GM18498 (cell line): ENCODE measurements at regions not wholly inside any gene's neighbourhood (a gene's known extent, or its start where the extent isn't known, plus 50 kb on each side); places are given as distances from the start of the nearest gene placed in this dataset.

Source experiments
- ATAC-seq: cut with Tn5 transposase; IDR thresholded peaks from one replicate; pipeline ENCODE4 v1.9.1; 2021; ENCODE audit warnings: mild to moderate bottlenecking, moderate library complexity; ENCODE audit not compliant: unreplicated experiment

DNA sequence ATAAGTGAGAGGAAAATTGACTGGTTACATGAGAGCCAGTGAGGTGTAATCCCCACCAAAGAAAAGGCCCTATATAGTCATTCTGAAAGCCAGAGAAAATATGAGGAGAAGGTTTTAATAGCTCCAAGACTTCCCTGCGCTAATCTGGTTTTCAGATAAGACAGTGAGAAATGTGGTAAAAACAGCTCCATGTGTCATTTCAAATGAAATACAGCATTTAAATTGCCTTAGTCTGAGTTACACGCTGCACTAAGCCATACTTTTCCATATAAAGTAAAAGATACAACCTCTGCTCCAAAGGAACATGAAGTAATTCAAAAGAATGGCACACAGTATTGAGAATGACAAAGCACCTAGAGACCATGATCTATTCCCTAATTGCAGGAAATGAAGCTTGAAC lies 378.0 kb upstream of the PDE4D start:
- ATAC-seq, result no peak

DNA sequence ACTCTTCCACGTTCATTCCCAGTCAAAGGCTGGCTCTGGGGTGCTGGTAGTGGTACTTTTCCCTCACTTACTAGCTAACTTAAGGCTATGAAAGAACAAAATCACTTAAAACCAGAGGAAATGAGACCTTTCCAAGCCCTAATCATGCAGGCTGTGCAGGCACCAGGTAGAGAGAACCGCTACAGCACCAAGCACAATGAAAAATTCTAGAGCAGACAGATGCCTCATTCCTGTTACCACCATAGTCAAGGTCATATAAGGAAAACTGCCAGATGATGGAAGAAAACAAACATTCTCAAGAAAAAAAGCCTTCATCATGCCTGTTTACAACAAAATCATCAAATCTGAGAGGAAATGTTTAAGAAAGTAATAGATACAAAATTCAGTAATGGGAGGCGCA lies 374.4 kb upstream of the PDE4D start:
- no peak for ATAC-seq

GRCh38 chr5:60263346-60263745 lies 369.8 kb upstream of the PDE4D start:
- no peak for ATAC-seq

DNA sequence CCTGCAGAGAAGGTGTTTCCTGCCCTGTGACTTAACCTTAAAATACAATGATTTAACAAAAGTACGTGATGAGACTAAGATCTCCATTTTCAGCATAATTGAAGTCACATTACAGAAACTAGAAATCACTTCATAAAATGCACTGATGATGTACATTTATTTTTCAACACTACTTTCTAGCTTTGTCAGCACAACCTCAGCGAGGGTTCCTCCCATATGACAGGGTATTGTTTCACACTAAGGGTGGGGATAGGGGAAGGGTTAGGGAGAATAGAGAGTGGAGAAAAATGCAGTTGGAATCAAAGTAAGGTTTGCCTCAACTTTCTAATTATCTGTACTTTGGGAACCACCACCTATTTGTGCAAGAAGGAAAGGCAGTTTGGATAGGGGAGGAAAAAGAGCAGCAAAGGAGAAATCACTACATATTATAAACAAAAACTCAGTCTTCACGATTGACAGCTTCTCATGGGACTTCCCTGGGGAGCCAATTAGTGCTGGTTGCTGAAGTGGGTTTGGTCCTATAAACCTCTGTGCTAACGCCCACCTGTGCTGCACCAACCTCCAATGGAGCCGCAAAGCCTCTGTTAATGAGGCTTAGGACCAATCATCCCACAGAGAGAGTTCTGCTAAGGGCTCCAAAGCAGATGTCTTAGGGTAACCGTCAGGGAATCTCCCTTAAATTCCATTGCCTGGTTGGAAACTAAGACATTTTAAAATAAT lies 369.2 kb upstream of the PDE4D start:
- no peak for ATAC-seq

GRCh38 chr5:60261732-60262131 lies 368.2 kb upstream of the PDE4D start:
- ATAC-seq, result no peak

GRCh38 chr5:60260658-60261057 lies 367.1 kb upstream of the PDE4D start:
- ATAC-seq, result no peak

GRCh38 chr5:60259730-60260129 lies 366.2 kb upstream of the PDE4D start:
- no peak for ATAC-seq

GRCh38 chr5:60257596-60258271 lies 364.2 kb upstream of the PDE4D start:
- no peak for ATAC-seq

GRCh38 chr5:60256546-60256945 lies 363.0 kb upstream of the PDE4D start:
- no peak for ATAC-seq

DNA sequence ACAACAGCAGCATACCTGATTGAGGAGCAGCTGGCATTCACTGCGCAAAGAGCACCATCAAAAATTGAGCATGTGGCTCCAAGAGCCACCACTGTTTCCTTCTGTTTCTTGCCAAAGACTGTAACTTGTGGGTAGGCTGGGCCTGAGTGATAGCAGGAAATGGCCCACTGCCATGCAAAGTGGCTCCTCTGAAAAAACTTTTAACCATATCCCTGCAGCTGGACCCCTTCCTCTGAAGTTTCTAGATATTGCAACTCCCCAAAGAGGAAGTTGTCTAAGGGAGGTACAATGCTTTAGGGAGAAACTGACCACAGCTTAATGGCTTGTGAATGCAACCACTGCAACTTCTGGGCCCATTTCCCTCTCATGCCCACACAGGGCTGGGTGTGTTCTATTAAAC lies 355.4 kb upstream of the PDE4D start:
- peak; percentile 98 for ATAC-seq

DNA sequence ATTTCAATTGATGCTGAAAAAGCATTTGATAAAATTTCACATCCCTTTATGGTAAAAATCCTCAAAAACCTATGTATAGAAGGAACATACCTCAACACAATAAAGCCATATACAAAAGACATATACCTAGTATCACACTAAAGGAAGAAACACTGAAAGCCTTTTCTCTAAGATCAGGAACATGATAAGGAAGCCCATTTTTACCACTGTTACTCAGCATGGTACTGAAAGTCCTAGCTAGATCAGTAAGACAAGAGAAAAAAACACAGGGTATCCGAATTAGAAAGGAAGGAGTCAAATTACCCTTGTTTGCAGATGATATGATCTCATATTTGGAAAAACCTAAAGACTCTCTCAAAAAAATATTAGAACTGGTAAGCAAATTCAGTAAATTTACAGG lies 350.2 kb upstream of the PDE4D start:
- ATAC-seq, result no peak

DNA sequence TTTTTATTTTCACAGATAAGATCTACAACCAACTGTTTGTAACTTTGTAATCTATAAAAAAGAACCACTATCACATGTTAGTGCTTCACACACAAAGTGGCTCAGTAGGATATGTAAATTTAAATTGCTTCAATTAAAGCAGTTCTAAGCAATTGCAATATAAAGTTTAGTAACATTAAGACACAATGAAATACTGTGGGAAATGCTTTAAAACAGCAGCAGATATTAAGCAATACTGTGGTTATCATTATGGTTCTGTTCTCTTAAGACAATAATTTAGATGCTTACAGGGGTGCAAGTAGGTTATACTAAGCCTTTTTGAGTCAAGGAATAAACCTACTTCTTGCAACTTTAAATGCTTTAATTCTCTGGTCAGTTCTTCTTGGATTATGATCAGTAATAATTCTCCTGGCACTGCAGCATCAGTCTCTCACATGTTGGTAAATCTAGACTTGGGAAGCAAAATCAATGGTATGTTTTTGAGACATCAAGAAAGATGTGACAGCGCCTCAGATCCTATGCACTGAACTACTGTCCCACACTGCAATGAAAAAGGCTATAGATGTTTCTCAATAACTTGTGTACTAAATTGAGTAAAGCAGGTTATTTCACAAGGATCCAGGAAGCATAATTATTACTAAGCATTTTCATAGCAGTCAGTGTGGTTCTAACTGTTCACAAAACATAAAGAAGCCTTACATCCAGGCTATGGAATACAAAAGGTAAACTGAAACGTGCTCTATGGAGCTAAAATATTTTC lies 338.7 kb upstream of the PDE4D start:
- ATAC-seq, result no peak

GRCh38 chr5:60230456-60230855 lies 336.9 kb upstream of the PDE4D start:
- no peak for ATAC-seq

DNA sequence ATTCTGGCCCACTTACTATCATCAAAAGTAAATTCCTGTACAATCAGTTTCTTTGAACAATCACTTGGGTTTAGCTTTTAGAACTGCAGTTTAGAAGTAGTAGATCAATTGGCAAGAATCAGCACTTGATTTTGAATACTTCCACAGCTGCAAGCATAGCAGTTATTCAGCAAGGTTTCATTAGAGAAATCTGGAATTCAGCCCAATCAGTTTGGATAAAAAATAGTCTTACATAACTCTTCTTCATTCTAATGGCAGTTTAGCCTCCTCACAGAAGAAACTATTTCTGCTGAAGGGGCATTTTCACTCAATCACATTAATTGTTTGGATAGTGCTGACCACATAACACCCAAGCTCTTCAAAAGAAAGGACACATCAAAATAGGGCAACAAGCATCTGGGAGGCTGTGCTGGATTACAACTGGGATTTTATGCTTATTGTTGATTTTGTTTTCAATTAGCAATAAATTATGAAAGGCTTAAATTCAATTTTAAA lies 336.2 kb upstream of the PDE4D start:
- no peak for ATAC-seq

DNA sequence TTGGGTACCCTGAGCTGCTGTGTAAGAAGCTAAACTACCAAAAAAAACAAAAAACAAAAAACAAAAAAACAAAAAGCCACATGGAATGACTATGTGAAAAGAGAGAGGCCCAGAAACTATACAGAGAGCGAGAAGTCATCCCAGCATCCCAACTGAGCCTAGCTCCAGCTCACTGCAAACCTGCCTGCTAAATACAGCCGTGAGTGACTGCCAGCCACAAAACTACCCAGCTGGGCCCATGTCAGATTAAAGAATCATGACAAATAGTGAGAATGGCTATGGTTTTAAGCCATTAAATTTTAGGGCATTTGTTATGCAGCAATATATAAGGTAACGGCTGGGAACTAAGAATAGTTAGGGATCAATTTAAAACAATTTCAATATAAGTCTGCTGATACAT lies 335.1 kb upstream of the PDE4D start:
- ATAC-seq, result no peak

GRCh38 chr5:60226128-60226527 lies 332.6 kb upstream of the PDE4D start:
- no peak for ATAC-seq

DNA sequence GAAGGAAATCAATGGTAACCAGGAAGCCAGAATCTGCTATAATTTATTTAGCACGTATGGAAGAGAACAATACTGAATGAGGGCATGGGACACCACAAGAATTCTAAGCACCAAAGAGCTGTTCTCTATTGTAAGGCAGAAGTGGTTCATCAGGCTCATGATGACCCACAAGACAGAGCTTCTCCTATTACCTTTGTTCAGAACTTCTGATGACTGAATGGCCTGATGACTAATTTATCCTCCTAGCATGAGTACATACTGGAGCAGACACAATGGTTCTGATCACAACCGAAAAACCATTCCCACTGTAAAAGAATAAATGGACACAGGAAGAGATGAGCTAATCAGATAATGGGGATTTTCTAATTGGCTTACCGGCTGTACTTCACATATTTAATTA lies 329.8 kb upstream of the PDE4D start:
- no peak for ATAC-seq

DNA sequence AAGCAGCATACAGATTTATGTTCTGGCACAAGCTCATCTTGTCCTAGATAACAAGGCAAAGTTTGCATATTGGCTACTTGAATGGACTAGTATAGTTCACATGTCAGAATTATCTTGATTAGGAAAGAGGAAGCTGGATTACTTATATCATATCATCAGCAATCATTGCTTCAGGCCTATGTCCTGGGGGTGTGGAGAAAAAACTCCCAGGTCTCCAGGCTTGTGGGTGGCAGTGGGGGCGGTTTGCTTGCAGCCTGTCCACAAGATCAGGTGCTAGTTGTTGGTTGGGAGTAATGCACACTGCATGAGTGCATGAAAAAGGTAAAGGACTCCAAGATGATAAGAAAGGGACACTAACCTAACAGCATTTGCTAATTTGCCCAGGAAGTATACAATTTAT lies 326.4 kb upstream of the PDE4D start:
- ATAC-seq, result no peak

DNA sequence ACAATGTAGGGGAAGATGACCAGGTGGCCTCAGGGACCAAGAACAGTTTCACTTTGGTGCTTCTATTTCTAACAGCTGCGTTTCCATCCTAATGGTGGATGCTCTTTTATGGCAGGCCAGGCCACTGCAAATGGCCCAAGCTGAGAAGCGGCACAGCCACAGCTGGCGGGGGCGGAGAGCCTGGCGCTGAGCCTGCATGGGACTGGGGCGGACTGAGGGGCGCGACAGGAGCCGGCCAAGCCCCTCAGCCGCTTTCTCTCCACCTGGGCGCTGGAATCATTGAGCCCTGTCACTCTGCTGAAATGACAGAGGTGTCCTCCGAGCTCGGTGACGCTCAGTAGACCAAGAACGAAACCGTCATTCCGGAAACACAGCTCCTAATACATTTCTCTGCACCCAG lies 317.3 kb upstream of the PDE4D start:
- ATAC-seq, result no peak

- no peak for ATAC-seq
Observed at GRCh38 chr5:60209146-60209840, 315.8 kb upstream of the PDE4D start.

- ATAC-seq, result no peak
Observed at GRCh38 chr5:60208716-60209115, 315.2 kb upstream of the PDE4D start.
